ENCODE measurements at regions not wholly inside any gene's neighbourhood (a gene's known extent, or its start where the extent isn't known, plus 50 kb on each side); places are given as distances from the start of the nearest gene placed in this dataset.

- TF ChIP-seq CTCF (conservative IDR thresholded peaks at IDR 0.05; ENCODE audit: low read length): no peak
- TF ChIP-seq EZH2phosphoT487 (IDR thresholded peaks at IDR 0.05; ENCODE audit: borderline replicate concordance, low read depth, low read length): no peak
Measured at GRCh38 chr18:21184396-21184996, 57.5 kb upstream of the GREB1L start.
